WTC11 (cell line): ENCODE measurements at regions not wholly inside any gene's neighbourhood (a gene's known extent, or its start where the extent isn't known, plus 50 kb on each side); places are given as distances from the start of the nearest gene placed in this dataset.

Experiments
- ATF1 ChIP-seq: sonication (generic); formaldehyde crosslinking; IDR thresholded peaks from 2 replicates; pipeline ENCODE4 v1.8.1; 2023; ENCODE audit warnings: mild to moderate bottlenecking, moderate library complexity, missing genetic modification reagents
- CTCF ChIP-seq: fragments of 200-600 bp; IDR thresholded peaks from 2 replicates; pipeline ENCODE4 v1.8.0; 2022; ENCODE audit warnings: antibody characterized with exemption
- GTF2I ChIP-seq: fragments of 250-450 bp; sonication (Bioruptor Pico); conservative IDR thresholded peaks from 2 replicates; pipeline ENCODE4 v1.4.0; 2021; ENCODE audit warnings: mild to moderate bottlenecking
- TF ChIP-seq, protein P1 (sequence below): sonication (generic); formaldehyde crosslinking; IDR thresholded peaks from 2 replicates; pipeline ENCODE4 v1.8.0; 2022; ENCODE audit warnings: mild to moderate bottlenecking, missing genetic modification reagents

GRCh38 chr6:139858429-139858828 lies 484.0 kb upstream of the CITED2 start:
- no peak for TF ChIP-seq CTCF
- TF ChIP-seq, protein P1, sequence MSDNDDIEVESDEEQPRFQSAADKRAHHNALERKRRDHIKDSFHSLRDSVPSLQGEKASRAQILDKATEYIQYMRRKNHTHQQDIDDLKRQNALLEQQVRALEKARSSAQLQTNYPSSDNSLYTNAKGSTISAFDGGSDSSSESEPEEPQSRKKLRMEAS = no peak
- TF ChIP-seq ATF1 = no peak
- no peak for TF ChIP-seq GTF2I (CRISPR knock-in tag)
